Gastrocnemius medialis (tissue), 4 donors: ENCODE measurements at regions not wholly inside any gene's neighbourhood (a gene's known extent, or its start where the extent isn't known, plus 50 kb on each side); places are given as distances from the start of the nearest gene placed in this dataset.

Experiments used
- CTCF ChIP-seq, 5 experiments: fragments of 450-650 bp in 3 of 5; fragments of 200-600 bp in 2 of 5; sonication (generic) in 2 of 5; IDR thresholded peaks in 4 of 5; conservative IDR thresholded peaks in 1 of 5; 1 replicate in 4 of 5; 2 replicates in 1 of 5; pipeline ENCODE4 v1.5.1; 2016 to 2019; ENCODE audit warnings: antibody characterized with exemption in 5 of 5, mild to moderate bottlenecking in 3 of 5, moderate library complexity in 3 of 5
- POLR2A ChIP-seq, 2 donors: fragments of 450-650 bp; IDR thresholded peaks; one replicate each; pipeline ENCODE4 v1.6.1; 2017; ENCODE audit warnings: antibody characterized with exemption in 2 of 2, mild to moderate bottlenecking in 2 of 2, moderate library complexity in 2 of 2

- no peak for TF ChIP-seq CTCF (IDR thresholded peaks at IDR 0.05 in 4 of 5, conservative IDR thresholded peaks at IDR 0.05 in 1 of 5)
- TF ChIP-seq POLR2A (IDR thresholded peaks at IDR 0.05) = no peak
Observed at GRCh38 chr21:26781331-26781730, 63.9 kb downstream of the ADAMTS1 start.
